ENCODE measurements at regions not wholly inside any gene's neighbourhood (a gene's known extent, or its start where the extent isn't known, plus 50 kb on each side); places are given as distances from the start of the nearest gene placed in this dataset.

DNA sequence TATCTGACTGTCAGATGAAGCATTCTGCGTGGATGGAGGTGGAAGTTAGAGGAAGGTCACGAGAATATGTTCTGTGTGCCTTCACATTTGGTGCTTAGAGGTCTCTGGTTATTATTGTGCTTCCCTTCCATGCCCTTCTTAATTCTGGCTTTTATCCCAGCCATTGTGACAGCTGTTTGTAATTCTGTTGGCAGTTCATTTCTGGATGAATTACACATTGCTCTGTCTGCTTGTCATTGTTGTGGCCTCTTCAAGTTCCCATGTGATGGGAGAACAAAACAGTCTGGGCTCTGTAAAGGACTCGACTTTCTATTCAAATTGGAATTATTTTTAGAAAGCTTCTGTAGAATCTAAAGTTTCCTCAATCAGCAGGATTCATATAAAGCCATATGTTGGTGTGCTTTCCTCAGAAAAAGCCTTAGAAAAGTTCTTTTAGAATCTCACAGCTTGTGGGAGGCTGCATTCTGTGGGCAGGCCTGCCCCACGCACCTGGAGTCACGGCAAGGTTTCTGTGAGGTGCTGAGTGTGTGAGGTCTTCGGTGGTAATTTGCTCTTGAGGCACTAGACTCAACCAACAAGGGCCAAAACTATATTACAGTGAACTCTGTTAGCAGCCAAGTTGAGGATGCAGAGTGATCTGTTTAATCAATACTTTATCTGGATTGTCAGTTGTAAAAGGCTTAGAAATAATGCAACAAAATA lies 397.4 kb upstream of the AZI2 start:
- Histone ChIP-seq H3K4me3 (ENCODE audit: low read depth, low read length) (no peak overlapping the region), H3K27me3 (ENCODE audit: control insufficient read depth, insufficient read depth, low read length) (no peaks in the 10 kb centered on the region), H3K36me3 (ENCODE audit: control insufficient read depth, insufficient read depth, low read length) (no peaks in the 10 kb centered on the region)
- TF ChIP-seq, protein P1, sequence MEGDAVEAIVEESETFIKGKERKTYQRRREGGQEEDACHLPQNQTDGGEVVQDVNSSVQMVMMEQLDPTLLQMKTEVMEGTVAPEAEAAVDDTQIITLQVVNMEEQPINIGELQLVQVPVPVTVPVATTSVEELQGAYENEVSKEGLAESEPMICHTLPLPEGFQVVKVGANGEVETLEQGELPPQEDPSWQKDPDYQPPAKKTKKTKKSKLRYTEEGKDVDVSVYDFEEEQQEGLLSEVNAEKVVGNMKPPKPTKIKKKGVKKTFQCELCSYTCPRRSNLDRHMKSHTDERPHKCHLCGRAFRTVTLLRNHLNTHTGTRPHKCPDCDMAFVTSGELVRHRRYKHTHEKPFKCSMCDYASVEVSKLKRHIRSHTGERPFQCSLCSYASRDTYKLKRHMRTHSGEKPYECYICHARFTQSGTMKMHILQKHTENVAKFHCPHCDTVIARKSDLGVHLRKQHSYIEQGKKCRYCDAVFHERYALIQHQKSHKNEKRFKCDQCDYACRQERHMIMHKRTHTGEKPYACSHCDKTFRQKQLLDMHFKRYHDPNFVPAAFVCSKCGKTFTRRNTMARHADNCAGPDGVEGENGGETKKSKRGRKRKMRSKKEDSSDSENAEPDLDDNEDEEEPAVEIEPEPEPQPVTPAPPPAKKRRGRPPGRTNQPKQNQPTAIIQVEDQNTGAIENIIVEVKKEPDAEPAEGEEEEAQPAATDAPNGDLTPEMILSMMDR (IDR thresholded peaks at IDR 0.05; ENCODE audit: insufficient read depth, low read depth, low read length): no peak
- ChIA-PET CTCF (no interaction called here), POLR2A (no interaction called here)
- no peak for DNase-seq (ENCODE audit: low read depth)

DNA sequence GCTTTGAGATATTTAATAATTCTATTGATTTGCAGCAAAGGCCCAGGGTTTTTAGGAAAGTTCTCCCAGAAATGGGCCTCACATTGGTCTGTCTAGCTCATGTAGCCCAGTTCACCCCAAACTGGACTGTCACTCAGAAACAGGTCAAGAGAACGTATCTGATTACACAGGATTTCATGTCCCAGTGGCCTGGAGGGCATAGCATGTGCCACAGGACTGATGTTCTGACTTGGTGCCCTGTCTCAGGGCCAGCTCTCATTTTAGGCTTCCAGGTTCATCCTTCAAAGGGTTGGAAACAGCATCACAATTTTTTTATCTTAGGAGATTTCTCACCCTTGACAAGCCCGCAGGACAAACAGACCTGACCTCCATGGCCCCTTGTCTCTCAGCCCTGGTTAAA lies 398.4 kb upstream of the AZI2 start:
- no peak overlapping the region for H3K4me3 ChIP-seq (ENCODE audit: low read depth, low read length)
- no peaks in the 10 kb centered on the region for H3K36me3 ChIP-seq (ENCODE audit: control insufficient read depth, insufficient read depth, low read length)
- CTCF ChIA-PET: no interaction called here
- no peak for DNase-seq (ENCODE audit: low read depth)
- H3K27me3 ChIP-seq (ENCODE audit: control insufficient read depth, insufficient read depth, low read length): no peaks in the 10 kb centered on the region
- TF ChIP-seq, protein P1 (IDR thresholded peaks at IDR 0.05; ENCODE audit: insufficient read depth, low read depth, low read length): no peak
- POLR2A ChIA-PET: no interaction called here

DNA sequence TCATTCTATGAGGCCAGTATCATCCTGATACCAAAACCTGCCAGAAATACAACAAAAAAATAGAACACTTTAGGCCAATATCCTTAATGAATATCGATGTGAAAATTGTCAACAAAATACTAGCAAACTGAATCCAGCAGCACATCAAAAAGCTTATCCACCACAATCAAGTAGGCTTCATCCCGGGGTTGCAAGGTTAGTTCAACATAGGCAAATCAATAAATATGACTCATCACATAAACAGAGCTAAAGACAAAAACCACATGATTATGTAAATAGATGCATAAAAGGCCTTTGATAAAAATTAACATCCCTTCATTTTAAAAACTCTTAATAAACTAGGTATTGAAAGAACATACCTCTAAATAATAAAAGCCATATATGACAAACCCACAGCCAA lies 403.2 kb upstream of the AZI2 start:
- H3K4me3 ChIP-seq (ENCODE audit: low read depth, low read length): no peak overlapping the region
- CTCF ChIA-PET: interaction anchor here (0.6 kb wide), 1 partner anchor 182 kb away, joined by 3 read pairs; no protein-coding TSS in a partner anchor
- H3K36me3 ChIP-seq (ENCODE audit: control insufficient read depth, insufficient read depth, low read length): no peaks in the 10 kb centered on the region
- no peaks in the 10 kb centered on the region for H3K27me3 ChIP-seq (ENCODE audit: control insufficient read depth, insufficient read depth, low read length)
- POLR2A ChIA-PET: no interaction called here
- no peak for DNase-seq (ENCODE audit: low read depth)
- TF ChIP-seq, protein P1 (IDR thresholded peaks at IDR 0.05; ENCODE audit: insufficient read depth, low read depth, low read length): no peak

DNA sequence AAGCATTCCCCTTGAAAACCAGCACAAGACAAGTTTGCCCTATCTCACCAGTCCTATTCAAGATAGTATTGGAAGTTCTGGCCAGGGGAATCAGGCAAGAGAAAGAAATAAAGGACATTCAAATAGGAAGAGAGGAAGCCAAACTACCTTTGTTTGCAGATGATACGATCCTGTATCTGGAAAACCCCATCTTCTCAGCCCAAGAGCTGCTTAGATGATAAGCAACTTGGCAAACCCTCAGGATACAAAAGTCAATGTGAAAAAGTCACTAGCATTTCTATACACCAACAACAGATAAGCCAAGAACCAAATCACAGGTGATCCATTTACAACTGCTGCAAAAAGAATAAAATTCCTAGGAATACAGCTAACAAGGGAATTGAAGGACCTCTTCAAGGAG lies 403.7 kb upstream of the AZI2 start:
- POLR2A ChIA-PET: no interaction called here
- Histone ChIP-seq H3K36me3 (ENCODE audit: control insufficient read depth, insufficient read depth, low read length) (no peaks in the 10 kb centered on the region), H3K4me3 (ENCODE audit: low read depth, low read length) (no peak overlapping the region), H3K27me3 (ENCODE audit: control insufficient read depth, insufficient read depth, low read length) (no peaks in the 10 kb centered on the region)
- CTCF ChIA-PET: no interaction called here
- DNase-seq (ENCODE audit: low read depth): no peak
- TF ChIP-seq, protein P1 (IDR thresholded peaks at IDR 0.05; ENCODE audit: insufficient read depth, low read depth, low read length): no peak

DNA sequence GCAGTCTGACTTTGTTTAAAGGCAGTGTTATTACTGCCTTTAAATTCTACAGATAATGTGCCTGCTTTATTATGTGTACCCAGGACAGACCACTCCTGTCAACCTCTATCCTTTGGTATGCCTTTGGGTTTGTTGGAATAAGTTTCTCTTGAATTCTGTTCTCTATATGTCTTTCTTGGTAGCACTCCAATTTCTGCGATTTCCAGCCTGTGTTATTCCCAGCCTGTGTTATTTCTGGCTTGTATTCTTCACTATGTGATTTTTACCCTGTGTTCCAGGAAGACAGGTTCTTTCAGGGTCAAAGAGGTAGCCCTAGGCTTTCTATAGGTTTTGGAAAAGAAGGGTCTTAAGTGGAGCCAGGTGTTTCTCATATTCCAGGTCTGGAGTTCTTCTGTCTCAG lies 407.4 kb upstream of the AZI2 start:
- Histone ChIP-seq H3K4me3 (ENCODE audit: low read depth, low read length) (no peak overlapping the region), H3K36me3 (ENCODE audit: control insufficient read depth, insufficient read depth, low read length) (no peaks in the 10 kb centered on the region), H3K27me3 (ENCODE audit: control insufficient read depth, insufficient read depth, low read length) (no peaks in the 10 kb centered on the region)
- TF ChIP-seq, protein P1 (IDR thresholded peaks at IDR 0.05; ENCODE audit: insufficient read depth, low read depth, low read length): no peak
- ChIA-PET POLR2A (no interaction called here), CTCF (no interaction called here)
- DNase-seq (ENCODE audit: low read depth): no peak

Data from BJ (cell line).